ENCODE measurements at regions not wholly inside any gene's neighbourhood (a gene's known extent, or its start where the extent isn't known, plus 50 kb on each side); places are given as distances from the start of the nearest gene placed in this dataset.

DNA sequence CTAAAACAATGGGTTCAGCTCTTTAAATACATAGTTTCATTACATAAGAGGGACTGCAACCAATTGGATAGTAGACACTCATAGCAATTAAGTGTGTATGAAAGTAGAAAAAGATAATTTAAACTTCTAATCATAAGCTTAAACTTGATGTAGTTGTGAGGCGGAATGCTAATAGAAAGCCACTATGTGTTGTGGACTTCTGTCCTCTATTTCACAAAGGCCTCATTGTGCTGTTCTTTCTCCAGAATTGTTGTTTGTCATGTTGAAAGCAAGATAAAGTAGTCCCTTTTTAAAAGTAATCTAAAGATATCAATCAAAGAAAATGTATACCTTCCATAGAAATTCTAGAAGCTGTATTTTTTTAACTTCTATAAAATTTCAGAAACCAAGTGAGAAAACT is 329.4 kb downstream of the KLHL4 start:
- TF ChIP-seq POLR2A (IDR thresholded peaks at IDR 0.05), result no peak
- TF ChIP-seq, protein P1, sequence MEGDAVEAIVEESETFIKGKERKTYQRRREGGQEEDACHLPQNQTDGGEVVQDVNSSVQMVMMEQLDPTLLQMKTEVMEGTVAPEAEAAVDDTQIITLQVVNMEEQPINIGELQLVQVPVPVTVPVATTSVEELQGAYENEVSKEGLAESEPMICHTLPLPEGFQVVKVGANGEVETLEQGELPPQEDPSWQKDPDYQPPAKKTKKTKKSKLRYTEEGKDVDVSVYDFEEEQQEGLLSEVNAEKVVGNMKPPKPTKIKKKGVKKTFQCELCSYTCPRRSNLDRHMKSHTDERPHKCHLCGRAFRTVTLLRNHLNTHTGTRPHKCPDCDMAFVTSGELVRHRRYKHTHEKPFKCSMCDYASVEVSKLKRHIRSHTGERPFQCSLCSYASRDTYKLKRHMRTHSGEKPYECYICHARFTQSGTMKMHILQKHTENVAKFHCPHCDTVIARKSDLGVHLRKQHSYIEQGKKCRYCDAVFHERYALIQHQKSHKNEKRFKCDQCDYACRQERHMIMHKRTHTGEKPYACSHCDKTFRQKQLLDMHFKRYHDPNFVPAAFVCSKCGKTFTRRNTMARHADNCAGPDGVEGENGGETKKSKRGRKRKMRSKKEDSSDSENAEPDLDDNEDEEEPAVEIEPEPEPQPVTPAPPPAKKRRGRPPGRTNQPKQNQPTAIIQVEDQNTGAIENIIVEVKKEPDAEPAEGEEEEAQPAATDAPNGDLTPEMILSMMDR (IDR thresholded peaks at IDR 0.05), result no peak
- intact Hi-C loops (cut with DNase I; ENCODE audit: low total_unique reads), result no loop called here
- 84 to 94% methylated on average over 1 of the region's 1 CpG for WGBS, 2 donors
- DNase-seq (ENCODE audit: low spot score in 2 of 2), result no peak
- no peak overlapping the region for H3K4me3 ChIP-seq (ENCODE audit: low read depth, poor library complexity, severe bottlenecking)

DNA sequence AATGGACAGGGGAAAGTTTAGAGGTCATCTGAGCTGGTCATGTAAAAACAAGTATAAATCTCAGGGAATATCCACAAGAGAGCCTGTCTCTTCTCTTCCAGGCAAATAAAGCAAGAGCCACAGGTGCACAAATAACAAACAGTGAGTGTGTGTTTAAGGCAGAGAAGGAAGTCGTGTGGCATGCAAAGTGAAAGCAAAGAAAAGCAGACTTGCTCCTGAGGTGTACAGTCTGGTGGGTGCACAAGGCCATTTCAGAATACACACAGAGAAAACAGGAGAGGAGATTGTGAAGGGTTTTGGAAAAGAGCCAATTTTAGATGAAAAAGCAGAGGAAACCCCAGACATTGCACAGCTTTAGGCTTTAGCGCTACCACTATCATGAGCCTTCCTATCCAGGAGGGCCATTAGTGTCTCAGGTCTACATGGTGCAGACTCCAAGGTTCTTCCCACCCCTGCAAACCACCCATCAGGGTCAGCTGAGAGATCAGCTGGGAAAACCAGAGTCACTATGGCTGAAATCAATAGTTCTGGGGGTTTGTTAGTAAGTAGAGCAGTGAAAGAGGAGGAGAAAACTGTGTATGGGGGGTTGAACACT is 355.8 kb downstream of the KLHL4 start:
- intact Hi-C loops (cut with DNase I; ENCODE audit: low total_unique reads), result no loop called here
- DNase-seq (ENCODE audit: low spot score in 2 of 2), result no peak
- 39 to 55% methylated on average over 2 of the region's 2 CpGs for WGBS, 2 donors
- no peak for TF ChIP-seq POLR2A (IDR thresholded peaks at IDR 0.05)
- TF ChIP-seq, protein P1 (IDR thresholded peaks at IDR 0.05), result no peak
- H3K4me3 ChIP-seq (ENCODE audit: low read depth, poor library complexity, severe bottlenecking), result no peak overlapping the region

DNA sequence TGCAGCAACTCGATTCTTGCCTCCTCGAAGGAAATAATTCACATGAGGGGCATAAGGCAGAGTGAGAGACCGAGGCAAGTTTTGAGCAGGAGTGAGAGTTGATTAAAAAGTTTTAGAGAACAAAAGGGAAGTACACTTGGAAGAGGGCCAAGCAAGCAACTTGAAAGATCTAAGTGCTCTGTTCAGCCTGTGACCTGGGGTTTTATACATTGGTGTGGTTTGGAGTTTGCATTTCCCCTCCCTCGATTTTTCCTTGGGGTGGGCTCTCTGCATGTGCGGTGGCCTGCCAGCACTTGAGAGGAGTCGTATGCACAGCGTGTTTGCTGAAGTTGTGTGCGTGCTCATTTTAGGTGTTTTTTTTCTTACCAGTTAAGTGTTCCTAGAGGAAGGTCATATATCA is 356.4 kb downstream of the KLHL4 start:
- TF ChIP-seq, protein P1 (IDR thresholded peaks at IDR 0.05), result no peak
- TF ChIP-seq POLR2A (IDR thresholded peaks at IDR 0.05), result no peak

DNA sequence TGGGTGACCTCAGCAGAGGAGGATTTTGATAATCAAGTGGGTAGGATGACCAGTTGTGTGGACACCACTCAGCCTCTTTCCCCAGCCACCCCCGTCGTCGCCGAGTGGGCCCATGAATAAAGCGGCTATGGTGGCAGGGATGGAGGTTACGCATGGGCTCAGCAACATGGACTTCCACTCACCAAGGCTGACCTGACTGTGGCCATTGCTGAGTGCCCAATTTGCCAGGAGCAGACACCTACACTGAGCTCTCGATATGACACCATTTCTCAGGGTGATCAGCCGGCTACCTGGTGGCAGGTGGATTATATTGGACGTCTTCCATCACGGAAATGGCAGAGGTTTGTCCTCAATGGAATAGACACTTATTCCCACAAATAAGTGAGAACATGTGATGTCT is 361.3 kb downstream of the KLHL4 start:
- H3K4me3 ChIP-seq (ENCODE audit: low read depth, poor library complexity, severe bottlenecking), result no peak overlapping the region
- no peak for DNase-seq (ENCODE audit: low spot score in 2 of 2)
- 81 to 91% methylated on average over 10 of the region's 10 CpGs for WGBS, 2 donors
- intact Hi-C loops (cut with DNase I; ENCODE audit: low total_unique reads), result no loop called here
- TF ChIP-seq POLR2A (IDR thresholded peaks at IDR 0.05), result no peak
- TF ChIP-seq, protein P1 (IDR thresholded peaks at IDR 0.05), result no peak

More for the DNA sequence above, 356.4 kb downstream of the KLHL4 start:
- intact Hi-C loops (cut with DNase I; ENCODE audit: low total_unique reads), result no loop called here
- WGBS, 2 donors, result 19 to 42% methylated on average over 8 of the region's 8 CpGs
- no peak overlapping the region for H3K4me3 ChIP-seq (ENCODE audit: low read depth, poor library complexity, severe bottlenecking)
- no peak for DNase-seq (ENCODE audit: low spot score in 2 of 2)

DNA sequence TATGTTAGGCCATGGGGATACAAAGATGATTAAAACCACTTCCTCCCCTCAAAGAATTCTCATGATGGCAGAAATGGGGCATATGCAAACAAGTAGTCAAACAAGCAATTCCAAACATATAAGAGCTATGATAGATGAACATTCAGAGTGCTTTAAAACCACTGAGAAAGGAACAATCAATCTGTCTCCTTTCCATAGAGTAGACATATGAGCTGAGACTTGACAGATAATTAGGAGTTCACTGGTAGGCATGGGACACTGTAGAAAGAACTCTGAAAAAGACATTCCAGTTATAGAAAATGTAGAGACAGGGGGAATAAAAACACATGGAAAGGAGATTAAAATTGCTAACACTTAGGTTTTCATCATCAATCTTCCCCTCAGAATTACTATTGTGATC is 372.8 kb downstream of the KLHL4 start:
- intact Hi-C loops (cut with DNase I; ENCODE audit: low total_unique reads), result no loop called here
- TF ChIP-seq POLR2A (IDR thresholded peaks at IDR 0.05), result no peak
- TF ChIP-seq, protein P1 (IDR thresholded peaks at IDR 0.05), result no peak
- DNase-seq (ENCODE audit: low spot score in 2 of 2), result no peak
- H3K4me3 ChIP-seq (ENCODE audit: low read depth, poor library complexity, severe bottlenecking), result no peak overlapping the region

DNA sequence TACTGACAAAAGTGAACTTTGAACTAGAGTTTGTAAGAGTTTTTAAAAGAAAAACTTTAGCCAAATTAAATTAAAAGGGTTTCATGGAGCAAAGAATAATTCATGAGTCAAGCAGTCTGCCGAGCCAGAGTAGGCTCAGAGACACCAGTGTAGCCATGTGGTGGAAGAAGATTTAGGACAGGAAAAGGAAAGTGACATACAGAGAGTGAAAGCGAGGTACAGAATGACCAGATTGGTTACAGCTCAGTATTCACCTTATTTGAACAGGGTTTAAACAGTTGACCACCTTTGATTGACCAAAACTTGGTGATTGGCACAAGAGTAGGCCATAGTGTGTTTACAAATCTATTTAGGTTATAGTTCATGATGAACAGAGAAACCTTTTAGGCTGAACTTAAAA is 377.8 kb downstream of the KLHL4 start:
- 59% methylated on average over 2 of the region's 2 CpGs for WGBS, 2 donors
- TF ChIP-seq, protein P1 (IDR thresholded peaks at IDR 0.05), result no peak
- no peak for TF ChIP-seq POLR2A (IDR thresholded peaks at IDR 0.05)
- intact Hi-C loops (cut with DNase I; ENCODE audit: low total_unique reads), result no loop called here
- no peak overlapping the region for H3K4me3 ChIP-seq (ENCODE audit: low read depth, poor library complexity, severe bottlenecking)
- no peak for DNase-seq (ENCODE audit: low spot score in 2 of 2)

Data from lower leg skin (tissue), 4 donors.